ENCODE measurements at regions not wholly inside any gene's neighbourhood (a gene's known extent, or its start where the extent isn't known, plus 50 kb on each side); places are given as distances from the start of the nearest gene placed in this dataset.

DNA sequence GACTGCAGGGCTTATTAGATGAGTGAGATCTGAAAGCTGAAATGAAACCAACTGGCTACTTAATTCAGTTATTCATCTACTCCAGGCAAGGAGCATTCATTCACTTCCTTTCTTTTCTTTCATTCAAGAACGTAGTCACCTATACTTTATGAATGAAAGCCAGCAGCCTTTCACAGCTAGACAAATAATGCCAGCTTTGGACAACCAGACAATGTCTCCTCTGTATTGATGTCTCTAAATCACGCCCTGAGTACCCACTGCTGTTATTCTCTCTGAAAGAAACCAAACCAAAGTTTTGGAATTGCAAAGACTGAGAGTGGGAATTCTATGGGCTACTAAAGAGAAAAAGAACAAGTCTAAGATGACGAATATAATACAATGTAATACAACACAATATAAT is 121.2 kb upstream of the PTPN3 start:
- Histone ChIP-seq H4K20me1 (ENCODE audit: control insufficient read depth, extremely low read depth, insufficient read depth, low read length) (no peaks in the 10 kb centered on the region), H3K4me2 (ENCODE audit: control insufficient read depth, extremely low read depth, insufficient read depth, low read depth, low read length) (no peak overlapping the region), H3K79me2 (ENCODE audit: control insufficient read depth, insufficient read depth, low read length) (no peaks in the 10 kb centered on the region), H3K9me3 (ENCODE audit: control insufficient read depth, low read depth, low read length) (no peaks in the 10 kb centered on the region), H3K9me1 (ENCODE audit: control insufficient read depth, extremely low read depth, insufficient read depth, low read length) (no peaks in the 10 kb centered on the region), H3K36me3 (ENCODE audit: control insufficient read depth in 2 of 2, extremely low read depth in 1 of 2, insufficient read depth in 2 of 2, low read length in 2 of 2) (no peaks in the 10 kb centered on the region), H3K27me3 (ENCODE audit: control insufficient read depth, extremely low read depth, insufficient read depth, low read length) (peaks cover 9% of the 10 kb centered on the region), H3K4me3 (ENCODE audit: control insufficient read depth in 2 of 3, extremely low read depth in 1 of 3, insufficient read depth in 2 of 3, low read depth in 1 of 3, low read length in 3 of 3) (no peak overlapping the region), H3K9ac (ENCODE audit: control insufficient read depth, extremely low read depth, insufficient read depth, low read length) (no peak overlapping the region), H3K4me1 (ENCODE audit: control insufficient read depth, extremely low read depth, insufficient read depth, low read length) (no peaks in the 10 kb centered on the region), H3K27ac (ENCODE audit: control insufficient read depth, insufficient read depth, low read length) (no peak overlapping the region), H2AFZ (ENCODE audit: control insufficient read depth, low read length) (no peak overlapping the region)
- dilution Hi-C loops (cut with MboI; ENCODE audit: extremely low pct_ligation_motif_present, low sequenced_read_pairs) = no loop called here
- DNase-seq (ENCODE audit: low read depth, low spot score) (no peak), FAIRE-seq (no peak)
- TF ChIP-seq, protein P1, sequence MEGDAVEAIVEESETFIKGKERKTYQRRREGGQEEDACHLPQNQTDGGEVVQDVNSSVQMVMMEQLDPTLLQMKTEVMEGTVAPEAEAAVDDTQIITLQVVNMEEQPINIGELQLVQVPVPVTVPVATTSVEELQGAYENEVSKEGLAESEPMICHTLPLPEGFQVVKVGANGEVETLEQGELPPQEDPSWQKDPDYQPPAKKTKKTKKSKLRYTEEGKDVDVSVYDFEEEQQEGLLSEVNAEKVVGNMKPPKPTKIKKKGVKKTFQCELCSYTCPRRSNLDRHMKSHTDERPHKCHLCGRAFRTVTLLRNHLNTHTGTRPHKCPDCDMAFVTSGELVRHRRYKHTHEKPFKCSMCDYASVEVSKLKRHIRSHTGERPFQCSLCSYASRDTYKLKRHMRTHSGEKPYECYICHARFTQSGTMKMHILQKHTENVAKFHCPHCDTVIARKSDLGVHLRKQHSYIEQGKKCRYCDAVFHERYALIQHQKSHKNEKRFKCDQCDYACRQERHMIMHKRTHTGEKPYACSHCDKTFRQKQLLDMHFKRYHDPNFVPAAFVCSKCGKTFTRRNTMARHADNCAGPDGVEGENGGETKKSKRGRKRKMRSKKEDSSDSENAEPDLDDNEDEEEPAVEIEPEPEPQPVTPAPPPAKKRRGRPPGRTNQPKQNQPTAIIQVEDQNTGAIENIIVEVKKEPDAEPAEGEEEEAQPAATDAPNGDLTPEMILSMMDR (optimal IDR thresholded peaks at IDR 0.05 in 1 of 3, IDR thresholded peaks at IDR 0.05 in 1 of 3, conservative IDR thresholded peaks at IDR 0.05 in 1 of 3; ENCODE audit: extremely low read depth in 1 of 3, insufficient read depth in 2 of 3, low read length in 3 of 3) = no peak
- no peak for TF ChIP-seq EZH2 (IDR thresholded peaks at IDR 0.05; ENCODE audit: low read length)

DNA sequence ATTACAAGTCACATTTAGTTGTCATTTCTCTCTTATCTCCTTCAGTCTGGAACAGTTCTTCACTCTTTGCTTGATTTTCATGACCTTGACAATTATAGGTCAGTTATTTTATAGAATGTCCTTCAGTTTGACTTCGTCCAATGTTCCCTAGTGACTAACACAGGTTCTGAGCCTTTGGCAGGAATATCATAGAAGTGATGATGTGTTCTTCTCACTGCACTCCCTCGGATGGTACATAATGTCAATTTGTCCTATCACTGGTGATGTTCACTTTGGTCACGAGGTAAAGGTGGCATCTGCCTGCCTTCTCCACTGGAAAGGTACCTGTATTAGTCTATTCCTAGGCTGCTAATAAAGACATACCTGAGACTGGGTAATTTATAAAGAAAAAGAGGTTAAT is 126.0 kb upstream of the PTPN3 start:
- TF ChIP-seq, protein P1 (optimal IDR thresholded peaks at IDR 0.05 in 1 of 3, IDR thresholded peaks at IDR 0.05 in 1 of 3, conservative IDR thresholded peaks at IDR 0.05 in 1 of 3; ENCODE audit: extremely low read depth in 1 of 3, insufficient read depth in 2 of 3, low read length in 3 of 3) = no peak
- no peak for TF ChIP-seq EZH2 (IDR thresholded peaks at IDR 0.05; ENCODE audit: low read length)

More for the DNA sequence above, 126.0 kb upstream of the PTPN3 start:
- no peaks in the 10 kb centered on the region for H3K9me3 ChIP-seq (ENCODE audit: control insufficient read depth, low read depth, low read length)
- H3K79me2 ChIP-seq (ENCODE audit: control insufficient read depth, insufficient read depth, low read length) = no peaks in the 10 kb centered on the region
- dilution Hi-C loops (cut with MboI; ENCODE audit: extremely low pct_ligation_motif_present, low sequenced_read_pairs) = no loop called here
- no peak overlapping the region for H3K27ac ChIP-seq (ENCODE audit: control insufficient read depth, insufficient read depth, low read length)
- H3K4me1 ChIP-seq (ENCODE audit: control insufficient read depth, extremely low read depth, insufficient read depth, low read length) = no peaks in the 10 kb centered on the region
- H3K9me1 ChIP-seq (ENCODE audit: control insufficient read depth, extremely low read depth, insufficient read depth, low read length) = no peaks in the 10 kb centered on the region
- H3K4me2 ChIP-seq (ENCODE audit: control insufficient read depth, extremely low read depth, insufficient read depth, low read depth, low read length) = no peak overlapping the region
- no peak overlapping the region for H2AFZ ChIP-seq (ENCODE audit: control insufficient read depth, low read length)
- no peak for FAIRE-seq
- no peak for DNase-seq (ENCODE audit: low read depth, low spot score)
- no peaks in the 10 kb centered on the region for H3K36me3 ChIP-seq (ENCODE audit: control insufficient read depth in 2 of 2, extremely low read depth in 1 of 2, insufficient read depth in 2 of 2, low read length in 2 of 2)
- H3K27me3 ChIP-seq (ENCODE audit: control insufficient read depth, extremely low read depth, insufficient read depth, low read length) = peaks cover 12% of the 10 kb centered on the region
- no peak overlapping the region for H3K9ac ChIP-seq (ENCODE audit: control insufficient read depth, extremely low read depth, insufficient read depth, low read length)
- no peak overlapping the region for H3K4me3 ChIP-seq (ENCODE audit: control insufficient read depth in 2 of 3, extremely low read depth in 1 of 3, insufficient read depth in 2 of 3, low read depth in 1 of 3, low read length in 3 of 3)
- no peaks in the 10 kb centered on the region for H4K20me1 ChIP-seq (ENCODE audit: control insufficient read depth, extremely low read depth, insufficient read depth, low read length)
